Lung (tissue), 11 donors: ENCODE measurements at regions not wholly inside any gene's neighbourhood (a gene's known extent, or its start where the extent isn't known, plus 50 kb on each side); places are given as distances from the start of the nearest gene placed in this dataset.

Experiments used
- ATAC-seq: fragments of 200-7000 bp; cut with Tn5 transposase; one replicate; pipeline ENCODE4 v1.9.1; 2020; ENCODE audit warnings: moderate number of reproducible peaks; ENCODE audit not compliant: insufficient read depth, low FRiP score
- DNase-seq, 3 donors: peaks; one replicate each; pipeline ENCODE4 v3.0.0-alpha.2; 2013 to 2017
- H3K27ac ChIP-seq, 2 donors: one replicate each; pipeline ENCODE4 v1.5.1; 2013; ENCODE audit warnings: mild to moderate bottlenecking in 2 of 2, moderate library complexity in 2 of 2, control low read depth in 1 of 2, inconsistent platforms in 1 of 2, low read depth in 1 of 2, low read length in 1 of 2
- H3K27me3 ChIP-seq, 3 donors: one replicate each; pipeline ENCODE4 v1.5.1; 2013; ENCODE audit warnings: low read length in 2 of 3; ENCODE audit not compliant: control insufficient read depth in 3 of 3, insufficient read depth in 3 of 3
- H3K36me3 ChIP-seq, 4 donors: one replicate each; pipeline ENCODE4 v1.5.1; 2013; ENCODE audit warnings: low read length in 4 of 4, mild to moderate bottlenecking in 1 of 4, moderate library complexity in 1 of 4; ENCODE audit not compliant: control insufficient read depth in 4 of 4, insufficient read depth in 4 of 4
- H3K4me1 ChIP-seq, 5 donors: one replicate each; pipeline ENCODE4 v1.5.1; 2013; ENCODE audit warnings: low read length in 5 of 5, mild to moderate bottlenecking in 2 of 5, moderate library complexity in 1 of 5; ENCODE audit not compliant: control insufficient read depth in 5 of 5, insufficient read depth in 5 of 5
- H3K4me3 ChIP-seq: one replicate; pipeline ENCODE4 v1.5.1; 2013; ENCODE audit warnings: mild to moderate bottlenecking, control low read depth, moderate library complexity
- H3K9ac ChIP-seq, 2 donors: one replicate each; pipeline ENCODE4 v1.5.1; 2013; ENCODE audit warnings: low read length in 2 of 2, control low read depth in 1 of 2; ENCODE audit not compliant: insufficient read depth in 1 of 2
- H3K9me3 ChIP-seq, 4 donors: one replicate each; pipeline ENCODE4 v1.5.1; 2013; ENCODE audit warnings: low read length in 3 of 4, mild to moderate bottlenecking in 1 of 4, moderate library complexity in 1 of 4; ENCODE audit not compliant: control insufficient read depth in 4 of 4, insufficient read depth in 3 of 4
- CTCF ChIP-seq: IDR thresholded peaks from 2 replicates; pipeline ENCODE4 v1.5.1; 2012; ENCODE audit warnings: mild to moderate bottlenecking; ENCODE audit errors: control extremely low read depth, extremely low read depth
- WGBS, 2 donors: extraction: QIAGEN DNeasy Blood & Tissue Kit; methylation state at CpG; one replicate each; pipeline ENCODE4 v1.1.7; 2013; 5-methylcytosine and 5-hydroxymethylcytosine counted together
- donor health status: control.
- donor health status: control.
- donor health status: Bipolar disorder and iron deficiency.
- donor health status: healthy.
- donor health status: DM: yes; HTN: yes; CAD: no.

- no peak for ATAC-seq
- WGBS, 2 donors: 56 to 64% methylated on average over 1 of the region's 1 CpG
- no peak overlapping the region for H3K9ac ChIP-seq
Measured at GRCh38 chrX:10352536-10352935, 195.8 kb downstream of the CLCN4 start.

GRCh38 chrX:10356979-10357378, 200.2 kb downstream of the CLCN4 start:
- Histone ChIP-seq H3K9ac (no peak overlapping the region), H3K27me3 (peaks cover 0 to 9% (median 3%) of the 10 kb centered on the region in 3 donors), H3K4me1 (no peaks in the 10 kb centered on the region), H3K27ac (no peak overlapping the region), H3K9me3 (no peaks in the 10 kb centered on the region), H3K4me3 (no peak overlapping the region), H3K36me3 (no peaks in the 10 kb centered on the region)
- ATAC-seq (no peak), DNase-seq (no peak)
- WGBS, 2 donors: 87 to 88% methylated on average over 3 of the region's 3 CpGs
- TF ChIP-seq CTCF: no peak

More at GRCh38 chrX:10352536-10352935, 195.8 kb downstream of the CLCN4 start:
- Histone ChIP-seq H3K27me3 (peaks cover 0 to 9% (median 3%) of the 10 kb centered on the region in 3 donors), H3K27ac (no peak overlapping the region), H3K9me3 (peaks cover 0 to 1% (median 0%) of the 10 kb centered on the region in 4 donors), H3K36me3 (no peaks in the 10 kb centered on the region), H3K4me3 (no peak overlapping the region), H3K4me1 (no peaks in the 10 kb centered on the region)
- no peak for DNase-seq
- no peak for TF ChIP-seq CTCF

- no peaks in the 10 kb centered on the region for H3K4me1 ChIP-seq
- TF ChIP-seq CTCF: no peak
- DNase-seq (no peak), ATAC-seq (no peak)
- H3K9me3 ChIP-seq: peaks cover 0 to 3% (median 0%) of the 10 kb centered on the region in 4 donors
- WGBS, 2 donors: 89 to 100% methylated on average over 2 of the region's 2 CpGs
- no peak overlapping the region for H3K9ac ChIP-seq
- peaks cover 0 to 7% (median 3%) of the 10 kb centered on the region in 3 donors for H3K27me3 ChIP-seq
- no peaks in the 10 kb centered on the region for H3K36me3 ChIP-seq
- H3K4me3 ChIP-seq: no peak overlapping the region
- H3K27ac ChIP-seq: no peak overlapping the region
Measured at GRCh38 chrX:10358958-10359357, 202.2 kb downstream of the CLCN4 start.

GRCh38 chrX:10360116-10360515, 203.3 kb downstream of the CLCN4 start:
- Histone ChIP-seq H3K36me3 (no peaks in the 10 kb centered on the region), H3K4me3 (no peak overlapping the region), H3K9ac (no peak overlapping the region), H3K27me3 (peaks cover 0 to 7% (median 3%) of the 10 kb centered on the region in 3 donors), H3K9me3 (peaks cover 0 to 4% (median 0%) of the 10 kb centered on the region in 4 donors), H3K27ac (no peak overlapping the region), H3K4me1 (no peaks in the 10 kb centered on the region)
- WGBS, 2 donors: 62 to 83% methylated on average over 5 of the region's 5 CpGs
- no peak for ATAC-seq
- no peak for TF ChIP-seq CTCF
- peak; percentile 14 to 47 (median 19) for DNase-seq
